GM12892 (cell line): ENCODE measurements at regions not wholly inside any gene's neighbourhood (a gene's known extent, or its start where the extent isn't known, plus 50 kb on each side); places are given as distances from the start of the nearest gene placed in this dataset.

Experiments
- POLR2A ChIP-seq: IDR thresholded peaks from 2 replicates; pipeline ENCODE4 v1.6.1; 2011; ENCODE audit warnings: low read depth, low read length, control low read depth
- TAF1 ChIP-seq: IDR thresholded peaks from 2 replicates; pipeline ENCODE4 v1.6.1; 2011; ENCODE audit warnings: low read depth, mild to moderate bottlenecking, control low read depth, low read length, borderline replicate concordance

- TF ChIP-seq TAF1 = no peak
- no peak for TF ChIP-seq POLR2A
Observed at GRCh38 chr6:125529061-125529460, 220.4 kb upstream of the HEY2 start.
